GM23338 (cell line): ENCODE measurements at regions not wholly inside any gene's neighbourhood (a gene's known extent, or its start where the extent isn't known, plus 50 kb on each side); places are given as distances from the start of the nearest gene placed in this dataset.

ENCODE experiments used
- CTCF ChIP-seq, 2 experiments: fragments of 200-600 bp in 1 of 2; sonication (generic) in 1 of 2; conservative IDR thresholded peaks; 2 replicates each; pipeline versions ENCODE4 v1.5.1 to v1.6.1; 2016 to 2017; ENCODE audit warnings: antibody characterized with exemption in 2 of 2, low read depth in 2 of 2, mild to moderate bottlenecking in 2 of 2, moderate library complexity in 1 of 2
- ETS1 ChIP-seq: IDR thresholded peaks from 2 replicates; pipeline ENCODE4 v1.6.1; 2016; ENCODE audit warnings: antibody characterized with exemption
- EZH2 ChIP-seq: fragments of 200-600 bp; sonication (generic); IDR thresholded peaks from one replicate; pipeline ENCODE4 v1.8.0; 2017; ENCODE audit warnings: antibody characterized with exemption, mild to moderate bottlenecking, low read depth; ENCODE audit not compliant: unreplicated experiment
- EZH2phosphoT487 ChIP-seq: fragments of 200-600 bp; sonication (generic); IDR thresholded peaks from one replicate; pipeline ENCODE4 v1.8.1; 2018; ENCODE audit warnings: antibody characterized with exemption; ENCODE audit not compliant: unreplicated experiment
- POLR2AphosphoS5 ChIP-seq: IDR thresholded peaks from 2 replicates; pipeline ENCODE4 v1.6.1; 2016; ENCODE audit warnings: antibody characterized with exemption, low read depth
- ZNF114 ChIP-seq: fragments of 250-450 bp; sonication (Bioruptor Pico); IDR thresholded peaks from 2 replicates; pipeline ENCODE4 v1.5.0; 2020; ENCODE audit warnings: mild to moderate bottlenecking, moderate library complexity

- no peak for TF ChIP-seq EZH2
- no peak for TF ChIP-seq CTCF (conservative IDR thresholded peaks at IDR 0.05; ENCODE audit: low read depth in 2 of 2)
- TF ChIP-seq POLR2AphosphoS5: no peak
- TF ChIP-seq EZH2phosphoT487: no peak
- no peak for TF ChIP-seq ETS1
- TF ChIP-seq ZNF114: no peak
Observed at GRCh38 chr3:103372031-103372430, 937.2 kb downstream of the ZPLD1 start.
